GM12892 (cell line): ENCODE measurements at regions not wholly inside any gene's neighbourhood (a gene's known extent, or its start where the extent isn't known, plus 50 kb on each side); places are given as distances from the start of the nearest gene placed in this dataset.

Source experiments
- POLR2A ChIP-seq: IDR thresholded peaks from 2 replicates; pipeline ENCODE4 v1.6.1; 2011; ENCODE audit warnings: low read depth, low read length, control low read depth
- POLR2AphosphoS5 ChIP-seq: IDR thresholded peaks from 2 replicates; pipeline ENCODE4 v1.6.1; 2011; ENCODE audit warnings: low read depth, low read length, control low read depth

GRCh38 chr2:60296219-60296955 lies 257.1 kb downstream of the BCL11A start:
- no peak for TF ChIP-seq POLR2A
- no peak for TF ChIP-seq POLR2AphosphoS5
